GM18508 (cell line): ENCODE measurements at regions not wholly inside any gene's neighbourhood (a gene's known extent, or its start where the extent isn't known, plus 50 kb on each side); places are given as distances from the start of the nearest gene placed in this dataset.
"Not testable (repeated sequence)": the region's sequence is repeated elsewhere in the genome, so short reads cannot be mapped to it uniquely, and the experiment has no call there.

ENCODE experiments used
- ATAC-seq: cut with Tn5 transposase; IDR thresholded peaks from one replicate; pipeline ENCODE4 v1.9.1; 2021; ENCODE audit warnings: moderate number of reproducible peaks; ENCODE audit not compliant: insufficient read depth, unreplicated experiment

DNA sequence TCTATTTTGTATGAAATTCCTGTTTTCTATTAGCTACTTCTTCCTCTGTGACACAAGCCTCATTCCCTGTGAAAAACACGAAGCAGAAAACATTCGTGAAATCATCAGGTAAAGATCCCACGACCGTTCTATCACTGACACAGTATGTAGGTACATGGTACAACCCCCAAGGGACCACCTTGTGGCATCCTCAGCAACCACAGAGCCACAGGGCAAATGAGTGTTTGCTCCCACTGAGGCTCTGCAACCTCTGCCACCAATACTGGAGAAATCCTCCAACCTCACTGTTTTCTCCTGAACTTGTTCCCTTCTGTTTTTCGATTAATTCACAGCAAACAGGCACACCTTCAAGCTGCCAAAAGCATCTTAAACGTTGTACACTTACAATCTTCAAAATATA, 83.7 kb upstream of the FBXO28 start:
- ATAC-seq, result not testable (repeated sequence)

DNA sequence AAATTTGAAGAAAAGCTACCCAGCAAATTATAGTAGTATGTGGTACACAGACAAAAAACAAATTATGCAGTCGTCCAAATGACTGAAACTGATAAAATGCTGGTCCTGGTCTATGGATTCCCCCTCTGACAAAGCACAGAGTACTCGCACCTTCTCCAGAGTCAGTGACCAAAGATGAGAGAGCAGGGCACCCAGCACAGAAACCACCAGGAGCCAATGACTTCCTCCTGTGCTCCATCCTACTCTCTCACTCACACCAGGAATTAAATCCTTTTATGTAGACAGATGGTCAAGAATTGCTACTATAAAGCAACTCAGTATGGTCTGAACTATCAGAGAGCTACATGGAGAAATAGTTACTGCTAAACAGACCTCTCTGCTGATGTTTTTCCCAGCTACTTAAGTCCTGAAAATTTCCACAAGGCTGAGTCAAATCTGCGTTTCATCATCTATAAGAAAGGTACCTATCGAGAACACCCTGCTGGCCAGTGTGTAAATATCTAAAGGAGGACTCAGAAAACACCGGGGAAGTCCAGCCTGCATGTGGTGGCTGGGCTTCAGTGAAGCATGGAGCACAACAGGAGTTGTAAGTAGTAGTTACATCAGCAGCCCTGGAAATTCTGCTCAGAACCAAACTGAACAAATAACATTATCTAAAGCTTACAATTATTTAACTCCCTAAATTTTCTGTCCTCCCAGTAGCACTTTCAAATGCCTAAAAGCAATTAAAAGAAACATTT, 84.5 kb upstream of the FBXO28 start:
- peak; percentile 84 for ATAC-seq

DNA sequence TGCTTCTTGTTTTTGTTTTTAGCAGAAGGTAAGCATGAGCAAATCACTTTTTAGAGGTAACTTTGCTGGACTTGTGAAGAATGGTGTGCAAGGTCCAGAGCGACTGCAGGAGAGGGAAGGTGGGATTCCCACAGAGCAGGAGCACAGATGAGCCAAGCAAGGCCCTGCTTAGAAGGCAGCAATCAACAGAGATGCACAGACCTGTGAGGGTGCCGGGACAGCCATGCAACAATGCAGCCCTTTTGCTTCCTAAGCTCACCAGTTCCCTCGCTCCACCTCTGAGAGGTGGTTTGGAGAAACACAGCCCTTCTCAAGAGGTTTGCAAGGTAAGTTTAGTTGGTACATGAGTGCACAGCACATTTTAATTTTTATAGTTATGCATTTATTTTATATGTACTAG, 85.1 kb upstream of the FBXO28 start:
- not testable (repeated sequence) for ATAC-seq

DNA sequence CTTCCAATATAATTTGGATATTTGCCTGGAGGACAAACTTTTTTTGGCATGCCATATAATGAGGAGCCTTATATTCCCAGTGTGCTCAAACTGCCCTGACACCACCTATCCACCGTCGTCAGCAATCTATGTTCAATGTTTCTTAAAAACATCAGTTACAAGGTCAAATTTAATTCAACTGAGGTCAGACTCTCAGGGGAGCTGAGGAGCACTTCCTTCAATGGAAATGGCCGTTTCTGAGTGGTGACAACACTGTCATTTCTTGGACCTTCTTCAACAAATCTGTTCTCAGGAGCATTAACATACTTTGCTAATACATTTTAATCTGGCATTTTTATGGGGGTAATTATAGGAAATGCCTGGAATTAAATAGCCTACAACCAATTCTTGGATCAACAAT, 90.8 kb upstream of the FBXO28 start:
- ATAC-seq, result not testable (repeated sequence)

DNA sequence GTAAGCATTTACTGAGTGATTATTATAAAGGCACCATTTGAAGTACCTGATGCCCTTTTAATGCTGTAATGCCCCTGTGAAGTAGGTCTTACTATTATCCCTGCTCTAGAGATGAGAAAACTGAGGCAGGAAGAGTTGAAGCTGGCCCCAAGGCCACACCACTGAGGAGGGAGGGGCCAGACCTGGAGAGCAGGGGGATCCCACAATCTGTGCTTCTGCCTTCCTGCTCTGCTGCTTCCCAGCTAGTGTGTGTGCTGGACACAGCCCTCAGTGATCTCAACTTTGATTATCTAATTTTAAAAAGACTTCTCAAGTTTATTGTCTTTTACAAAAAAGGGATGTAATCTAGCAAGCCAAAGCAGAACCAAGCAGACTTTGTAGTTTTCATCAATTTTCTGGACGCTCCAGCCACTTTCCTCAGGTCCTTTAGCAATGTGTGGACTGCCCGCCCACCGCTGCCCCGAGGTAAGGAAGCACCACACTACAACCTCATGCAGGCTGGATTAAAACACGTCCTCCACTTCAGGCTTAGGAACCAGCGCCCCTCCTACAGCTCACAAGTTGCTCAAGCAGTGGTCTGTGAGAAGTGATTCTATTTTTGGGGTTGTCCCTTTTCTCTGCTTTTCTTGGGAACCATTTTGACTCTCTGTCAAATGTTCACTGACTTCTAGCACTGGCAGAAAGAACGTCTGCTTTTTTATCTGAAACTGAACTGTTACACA, 91.5 kb upstream of the FBXO28 start:
- not testable (repeated sequence) for ATAC-seq

DNA sequence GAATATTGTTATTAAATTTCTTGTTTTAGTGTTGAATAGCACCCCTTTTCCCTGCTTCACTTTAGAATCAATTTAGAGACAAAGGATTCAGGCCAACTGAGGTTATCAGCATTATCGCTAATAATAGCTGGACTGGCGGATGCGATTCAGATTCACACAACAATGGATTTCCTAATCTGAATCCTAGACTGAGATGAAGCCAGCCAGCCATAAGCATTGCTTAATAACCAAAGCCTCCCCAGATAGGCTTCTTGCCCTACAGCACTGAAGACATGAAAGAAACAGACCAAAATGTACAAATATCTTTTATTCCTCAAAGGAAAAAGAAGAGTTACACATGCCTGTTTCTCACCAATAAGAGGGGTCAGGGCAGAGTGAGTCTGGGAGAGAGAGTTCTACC, 94.0 kb upstream of the FBXO28 start:
- not testable (repeated sequence) for ATAC-seq

DNA sequence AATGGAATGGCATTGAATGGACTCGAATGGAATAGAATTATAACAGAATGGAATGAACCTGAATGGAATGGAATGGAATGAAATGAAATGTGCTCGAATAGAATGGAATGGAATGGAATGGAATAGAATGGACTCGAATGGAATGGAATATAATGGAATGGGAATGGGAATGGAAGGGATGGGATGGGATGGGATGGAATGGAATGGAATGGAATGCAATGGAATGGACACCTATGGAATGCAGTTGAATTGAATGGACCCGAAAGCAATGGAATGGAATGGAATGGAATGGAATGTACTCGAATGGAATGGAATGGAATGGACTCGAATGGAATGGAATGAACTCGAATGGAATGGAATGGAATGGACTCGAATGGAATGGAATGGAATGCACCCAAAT, 98.1 kb upstream of the FBXO28 start:
- not testable (repeated sequence) for ATAC-seq

DNA sequence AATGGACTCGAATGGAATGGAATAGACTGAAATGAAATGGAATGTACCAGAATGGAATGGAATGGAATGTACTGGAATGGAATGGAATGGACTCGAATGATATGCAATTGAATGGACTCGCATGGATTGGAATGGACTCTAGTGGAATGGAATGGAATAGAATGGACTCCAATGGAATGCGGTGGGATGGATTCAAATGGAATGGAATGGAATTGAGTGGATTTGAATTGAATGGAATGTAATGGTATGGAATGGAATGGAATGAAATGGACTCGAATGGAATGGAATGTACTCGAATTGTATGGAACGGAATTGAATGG, 99.6 kb upstream of the FBXO28 start:
- ATAC-seq, result no peak

DNA sequence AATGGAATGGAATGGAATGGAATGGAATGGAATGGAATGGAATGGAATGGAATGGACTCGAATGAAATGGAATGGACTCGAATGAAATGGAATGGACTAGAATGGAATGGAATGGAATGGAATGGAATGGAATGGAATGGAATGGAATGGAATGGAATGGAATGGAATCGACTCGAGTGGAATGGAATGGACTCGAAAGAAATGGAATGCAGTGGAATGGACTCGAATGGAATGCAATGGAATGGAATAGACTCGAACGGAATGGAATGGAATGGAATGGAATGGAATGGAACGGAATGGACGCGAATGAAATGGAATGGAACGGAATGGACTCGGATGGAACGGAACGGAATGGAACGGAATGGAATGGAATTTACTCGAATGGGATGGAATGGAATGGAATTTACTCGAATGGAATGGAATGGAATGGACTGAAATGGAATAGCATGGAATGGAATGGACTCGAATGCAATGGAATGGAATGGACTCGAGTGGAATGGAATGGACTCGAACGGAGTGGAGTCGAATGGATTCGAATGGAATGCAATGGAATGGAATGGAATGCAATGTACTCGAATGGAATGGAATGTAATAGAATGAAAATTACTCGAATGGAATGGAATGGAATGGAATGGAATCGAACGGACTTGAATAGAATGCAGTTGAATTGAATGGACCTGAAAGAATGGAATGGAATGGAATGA, 100.1 kb upstream of the FBXO28 start:
- ATAC-seq, result not testable (repeated sequence)

DNA sequence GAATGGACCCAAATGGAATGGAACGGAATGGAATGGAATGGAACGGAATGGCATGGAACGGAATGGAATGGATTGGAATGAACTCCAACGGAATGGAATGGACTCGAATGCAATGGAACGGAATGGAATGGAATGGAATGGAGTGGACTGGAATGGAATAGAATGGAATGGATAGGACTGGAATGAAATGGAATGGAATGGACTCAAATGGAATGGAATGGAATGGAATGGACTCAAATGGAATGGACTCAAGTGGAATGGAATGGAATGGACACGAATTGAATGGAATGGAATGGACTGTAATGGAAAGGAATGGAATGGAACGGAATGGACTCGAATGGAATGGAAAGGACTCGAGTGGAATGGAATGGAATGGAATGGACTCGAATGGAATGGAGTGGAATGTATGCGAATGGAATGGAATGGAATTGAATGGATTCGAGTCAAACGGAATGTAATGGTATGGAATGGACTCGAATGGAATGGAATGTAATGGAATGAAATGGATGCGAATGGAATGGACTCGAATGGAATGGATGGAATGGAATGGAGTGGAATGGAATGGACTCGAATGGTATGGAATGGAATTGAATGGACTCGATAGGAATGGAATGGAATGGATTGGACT, 101.0 kb upstream of the FBXO28 start:
- not testable (repeated sequence) for ATAC-seq

DNA sequence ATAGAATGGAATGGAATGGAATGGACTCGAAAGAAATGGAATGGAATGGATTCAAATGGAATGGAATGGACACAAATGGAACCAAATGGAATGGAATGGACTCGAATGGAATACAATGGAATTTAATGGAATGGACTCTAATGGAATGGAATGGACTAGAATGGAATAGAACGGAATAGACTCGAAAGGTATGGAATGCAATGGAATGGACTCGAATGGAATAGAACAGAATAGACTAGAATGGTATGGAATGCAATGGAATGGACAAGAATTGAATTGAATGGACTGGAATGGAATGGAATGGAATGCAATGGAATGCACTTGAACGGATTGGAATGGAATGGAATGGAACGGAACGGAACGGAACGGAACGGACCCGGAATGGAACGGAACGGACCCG, 101.7 kb upstream of the FBXO28 start:
- ATAC-seq, result not testable (repeated sequence)

DNA sequence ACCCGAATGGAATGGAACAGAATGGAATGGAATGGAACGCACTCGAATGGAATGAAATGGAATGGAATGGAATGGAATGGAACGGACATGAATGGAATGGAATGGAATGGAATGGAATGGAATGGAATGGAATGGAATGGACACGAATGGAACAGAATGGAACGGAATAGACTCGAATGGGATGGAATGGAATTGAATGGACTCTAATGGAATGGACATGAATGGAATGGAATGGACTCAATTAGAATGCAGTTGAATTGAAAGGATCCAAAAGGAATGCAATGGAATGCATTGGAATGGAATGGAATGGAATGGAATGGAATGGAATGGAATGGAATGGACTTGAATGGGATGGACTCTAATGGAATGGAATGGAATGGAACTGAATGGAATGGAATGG, 102.2 kb upstream of the FBXO28 start:
- not testable (repeated sequence) for ATAC-seq

DNA sequence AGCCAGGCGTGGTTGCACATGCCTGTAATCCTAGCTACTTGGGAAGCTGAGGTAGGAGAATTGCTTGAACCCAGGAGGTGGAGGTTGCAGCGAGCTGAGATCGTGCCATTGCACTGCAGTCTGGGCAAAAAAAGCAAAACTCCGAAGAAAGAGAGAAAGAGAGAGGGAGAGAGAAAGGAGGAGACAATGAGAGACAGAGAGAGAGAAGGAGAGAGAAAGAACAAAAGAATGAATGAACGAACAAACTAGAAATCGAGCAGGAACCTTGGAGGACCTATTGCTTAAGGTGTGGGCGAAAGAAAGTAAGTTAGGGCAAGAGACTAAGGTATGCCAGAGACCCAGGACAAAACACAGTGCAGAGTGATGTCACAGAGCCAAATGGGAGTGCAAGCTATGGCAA, 102.8 kb upstream of the FBXO28 start:
- not testable (repeated sequence) for ATAC-seq

DNA sequence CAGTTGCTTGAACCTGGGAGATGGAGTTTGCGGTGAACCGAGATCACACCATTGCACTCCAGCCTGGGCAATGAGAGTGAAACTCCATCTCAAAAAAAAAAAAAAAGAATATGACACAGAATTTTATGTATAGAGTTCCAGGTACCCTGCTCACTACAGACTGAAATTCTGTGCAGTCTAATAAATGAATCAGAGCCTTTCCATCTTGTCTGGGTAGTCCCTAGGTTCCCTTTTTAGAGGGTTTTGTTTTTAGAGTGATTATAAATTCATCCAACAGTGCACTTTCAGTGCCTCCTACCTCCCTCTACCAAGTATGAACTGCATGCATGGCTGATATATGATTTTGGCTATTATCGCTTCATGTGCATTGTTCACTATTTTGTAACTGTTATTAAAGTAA, 107.9 kb upstream of the FBXO28 start:
- ATAC-seq, result not testable (repeated sequence)

DNA sequence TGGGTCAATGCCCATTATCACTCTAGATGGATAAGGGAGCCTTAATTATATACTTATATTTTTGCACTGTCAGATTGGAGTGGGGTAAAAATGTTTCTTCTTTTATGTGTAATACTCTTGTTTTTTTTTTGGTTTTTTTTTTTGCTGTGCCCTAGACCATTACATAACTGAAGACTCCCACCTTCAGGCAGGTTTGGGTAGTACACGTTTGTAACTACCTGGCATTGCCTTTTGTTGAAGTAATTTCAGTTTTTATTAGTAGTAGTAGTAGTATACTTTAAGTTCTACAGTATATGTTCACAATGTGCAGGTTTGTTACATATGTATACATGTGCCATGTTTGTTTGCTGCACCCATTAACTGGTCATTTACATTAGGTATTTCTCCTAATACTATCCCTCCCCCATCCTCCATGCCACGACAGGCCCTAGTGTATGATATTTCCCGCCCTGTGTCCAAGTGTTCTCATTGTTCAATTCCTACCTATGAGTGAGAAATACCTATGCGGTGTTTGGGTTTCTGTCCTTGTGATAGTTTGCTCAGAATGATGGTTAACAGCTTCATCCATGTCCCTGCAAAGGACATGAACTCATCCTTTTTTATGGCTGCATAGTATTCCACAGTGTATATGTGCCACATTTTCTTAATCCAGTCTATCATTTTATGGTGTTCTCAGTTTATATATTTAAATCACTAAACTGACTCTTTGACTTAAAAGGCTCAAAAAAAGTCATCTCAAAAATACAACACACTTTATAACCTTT, 109.2 kb upstream of the FBXO28 start:
- not testable (repeated sequence) for ATAC-seq

DNA sequence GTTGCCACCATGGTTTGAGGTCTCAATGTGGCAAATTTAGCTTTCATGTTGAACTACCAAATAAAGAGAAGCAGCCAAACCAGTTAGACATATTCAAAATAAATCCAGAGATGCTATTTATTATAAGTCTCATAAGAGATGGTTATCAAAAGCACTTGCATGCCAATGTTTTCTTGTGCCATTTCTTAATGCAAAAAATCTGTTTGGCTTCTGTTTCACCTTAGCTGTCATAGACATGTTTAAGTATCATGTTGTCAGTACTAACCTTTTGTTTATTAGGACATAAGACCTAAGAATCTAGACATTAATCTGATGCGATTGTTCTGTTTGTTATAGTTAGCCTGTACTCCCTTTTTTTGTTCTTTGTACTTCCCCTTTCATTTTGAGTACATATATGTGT, 110.0 kb upstream of the FBXO28 start:
- ATAC-seq, result not testable (repeated sequence)

DNA sequence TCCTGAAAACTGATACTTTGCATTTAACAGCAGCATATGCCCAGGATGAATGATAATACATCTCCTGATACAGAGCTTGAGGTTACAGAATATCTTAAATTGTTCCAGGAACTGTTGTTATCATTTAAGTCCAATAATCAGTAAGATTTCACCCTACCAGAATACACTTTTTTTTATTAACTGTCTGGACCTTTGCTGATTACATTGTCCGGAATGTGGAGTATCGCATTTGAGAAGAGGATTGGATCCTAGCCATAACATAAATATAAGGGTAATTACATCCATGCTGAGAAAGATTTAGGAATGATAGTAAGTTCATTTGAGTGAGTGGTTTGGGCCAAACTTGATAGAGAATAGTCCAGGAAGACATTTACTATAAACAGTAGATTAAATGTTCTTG, 112.2 kb upstream of the FBXO28 start:
- not testable (repeated sequence) for ATAC-seq

DNA sequence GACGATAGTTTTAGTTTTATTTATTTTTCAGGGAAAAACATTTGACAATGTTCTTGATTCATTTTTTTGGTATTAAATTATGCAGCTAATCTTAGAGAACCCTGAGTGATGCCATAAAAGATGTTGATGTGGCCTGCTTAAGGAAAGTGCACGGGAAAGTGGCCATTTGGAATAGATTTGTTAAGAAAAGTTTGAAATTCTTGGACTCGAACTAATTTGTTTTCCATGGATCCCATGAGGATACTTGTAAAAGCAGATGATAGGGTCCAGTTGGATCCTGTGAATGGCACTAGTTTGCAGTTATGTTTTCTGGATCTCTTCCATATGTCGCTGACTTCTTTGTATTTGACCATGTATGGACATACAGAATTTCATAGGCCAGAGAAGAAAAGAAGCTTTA, 114.2 kb upstream of the FBXO28 start:
- ATAC-seq, result not testable (repeated sequence)

DNA sequence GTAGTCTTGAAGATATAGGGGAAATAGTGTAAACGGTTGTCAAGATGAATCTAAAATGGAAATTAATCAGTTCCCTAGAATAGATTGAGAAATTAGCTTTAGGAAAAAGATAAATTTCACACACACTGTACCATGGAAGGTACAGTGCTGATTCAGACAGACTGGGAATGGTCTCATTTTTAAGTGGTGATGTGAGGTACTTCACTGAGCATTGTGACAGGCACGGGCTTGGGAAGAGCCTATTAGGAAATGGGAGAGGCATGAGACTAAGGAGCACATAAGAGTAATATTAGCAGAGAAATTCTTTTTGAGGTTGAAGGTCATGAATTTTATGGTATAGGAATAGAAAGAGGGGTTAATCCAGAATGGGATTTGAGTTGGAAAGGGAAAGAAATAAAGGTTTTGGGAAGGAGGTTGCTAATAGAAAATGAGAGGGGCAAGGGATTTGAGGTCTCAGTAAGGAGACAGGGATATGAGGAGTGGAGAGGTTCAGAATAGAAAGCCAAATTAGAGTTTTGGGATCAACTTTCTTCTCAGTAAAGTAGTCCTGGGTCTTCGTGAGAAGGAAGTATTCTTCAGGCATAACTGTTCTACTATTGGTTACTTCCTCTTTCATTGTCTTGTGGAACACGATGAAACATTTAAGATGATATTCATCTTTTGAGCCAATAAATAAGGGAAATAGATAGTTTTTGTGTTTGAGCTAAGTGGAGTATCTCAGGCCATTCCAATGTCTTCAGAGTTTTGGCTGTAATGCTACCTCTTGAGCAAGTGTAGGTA, 115.0 kb upstream of the FBXO28 start:
- ATAC-seq, result not testable (repeated sequence)
